GM12874 (cell line): ENCODE measurements at regions not wholly inside any gene's neighbourhood (a gene's known extent, or its start where the extent isn't known, plus 50 kb on each side); places are given as distances from the start of the nearest gene placed in this dataset.

Experiments
- CTCF ChIP-seq: IDR thresholded peaks from 2 replicates; pipeline ENCODE4 v1.5.1; 2011; ENCODE audit warnings: low read depth, mild to moderate bottlenecking, control low read depth, low read length, moderate library complexity; ENCODE audit not compliant: insufficient read depth

GRCh38 chr4:15344041-15344440 is 83.8 kb upstream of the C1QTNF7 start:
- TF ChIP-seq CTCF: no peak

GRCh38 chr4:15345134-15345533 is 82.7 kb upstream of the C1QTNF7 start:
- no peak for TF ChIP-seq CTCF

GRCh38 chr4:15348236-15348635 is 79.6 kb upstream of the C1QTNF7 start:
- TF ChIP-seq CTCF: no peak

GRCh38 chr4:15348695-15349094 is 79.1 kb upstream of the C1QTNF7 start:
- no peak for TF ChIP-seq CTCF

GRCh38 chr4:15349531-15349935 is 78.3 kb upstream of the C1QTNF7 start:
- no peak for TF ChIP-seq CTCF

- no peak for TF ChIP-seq CTCF
These were observed 77.9 kb upstream of the C1QTNF7 start for GRCh38 chr4:15349965-15350364.

GRCh38 chr4:15352524-15352923 is 75.3 kb upstream of the C1QTNF7 start:
- no peak for TF ChIP-seq CTCF

GRCh38 chr4:15353207-15353606 is 74.6 kb upstream of the C1QTNF7 start:
- no peak for TF ChIP-seq CTCF
